H9 (cell line): ENCODE measurements at regions not wholly inside any gene's neighbourhood (a gene's known extent, or its start where the extent isn't known, plus 50 kb on each side); places are given as distances from the start of the nearest gene placed in this dataset.

Experiments
- DNase-seq: peaks from one replicate; pipeline ENCODE4 v3.0.0-alpha.2; 2017
- H2AFZ ChIP-seq: one replicate; pipeline ENCODE4 v1.6.1; 2013; ENCODE audit warnings: mild to moderate bottlenecking, low read length, control low read depth, moderate library complexity
- H2AK5ac ChIP-seq: 2 replicates; pipeline ENCODE4 v1.6.1; 2013; ENCODE audit warnings: low read length, control low read depth, mixed read lengths; ENCODE audit not compliant: insufficient read length
- H2BK120ac ChIP-seq: one replicate; pipeline ENCODE4 v1.6.1; 2013; ENCODE audit warnings: low read depth, mild to moderate bottlenecking, low read length, control low read depth, inconsistent platforms; ENCODE audit not compliant: poor library complexity, severe bottlenecking
- H2BK12ac ChIP-seq: 2 replicates; pipeline ENCODE4 v1.6.1; 2013; ENCODE audit warnings: low read length, control low read depth, mixed read lengths, low read depth; ENCODE audit not compliant: insufficient read length
- H2BK15ac ChIP-seq: 2 replicates; pipeline ENCODE4 v1.6.1; 2013; ENCODE audit warnings: low read depth, low read length, control low read depth
- H2BK20ac ChIP-seq: one replicate; pipeline ENCODE4 v1.6.1; 2013; ENCODE audit warnings: low read depth, mild to moderate bottlenecking, low read length, control low read depth, inconsistent platforms; ENCODE audit not compliant: poor library complexity, severe bottlenecking
- H2BK5ac ChIP-seq: 2 replicates; pipeline ENCODE4 v1.6.1; 2013; ENCODE audit warnings: low read length, control low read depth, mixed read lengths; ENCODE audit not compliant: insufficient read length
- H3K14ac ChIP-seq: 2 replicates; pipeline ENCODE4 v1.6.1; 2013; ENCODE audit warnings: low read length, control low read depth; ENCODE audit not compliant: insufficient read depth
- H3K18ac ChIP-seq: 2 replicates; pipeline ENCODE4 v1.6.1; 2013; ENCODE audit warnings: low read depth, mild to moderate bottlenecking, mixed read lengths, low read length, control low read depth; ENCODE audit not compliant: insufficient read length
- H3K23ac ChIP-seq: 2 replicates; pipeline ENCODE4 v1.6.1; 2013; ENCODE audit warnings: low read length, control low read depth, mixed read lengths, low read depth; ENCODE audit not compliant: insufficient read length
- H3K23me2 ChIP-seq: 2 replicates; pipeline ENCODE4 v1.6.1; 2013; ENCODE audit warnings: low read depth, mild to moderate bottlenecking, mixed read lengths, low read length, control low read depth; ENCODE audit not compliant: insufficient read length, poor library complexity, severe bottlenecking
- H3K27ac ChIP-seq: 2 replicates; pipeline ENCODE4 v1.5.1; 2013; ENCODE audit warnings: low read length, control low read depth, mixed read lengths, low read depth; ENCODE audit not compliant: insufficient read length
- H3K27me3 ChIP-seq: 2 replicates; pipeline ENCODE4 v1.6.1; 2013; ENCODE audit warnings: low read length, control low read depth, inconsistent platforms; ENCODE audit not compliant: insufficient read depth
- H3K4ac ChIP-seq: 2 replicates; pipeline ENCODE4 v1.6.1; 2013; ENCODE audit warnings: low read depth, mild to moderate bottlenecking, control low read depth, inconsistent platforms, low read length, moderate library complexity
- H3K4me1 ChIP-seq: 2 replicates; pipeline ENCODE4 v1.6.1; 2013; ENCODE audit warnings: low read length, control low read depth, inconsistent platforms; ENCODE audit not compliant: insufficient read depth
- H3K4me2 ChIP-seq: 2 replicates; pipeline ENCODE4 v1.6.1; 2013; ENCODE audit warnings: low read length, control low read depth, mixed read lengths; ENCODE audit not compliant: insufficient read length, insufficient read depth
- H3K56ac ChIP-seq: 2 replicates; pipeline ENCODE4 v1.6.1; 2013; ENCODE audit warnings: low read depth, mild to moderate bottlenecking, mixed read lengths, low read length, control low read depth; ENCODE audit not compliant: insufficient read length
- H3K79me1 ChIP-seq: 2 replicates; pipeline ENCODE4 v1.6.1; 2013; ENCODE audit warnings: low read depth, mild to moderate bottlenecking, moderate library complexity, low read length, control low read depth, inconsistent platforms; ENCODE audit not compliant: insufficient read depth, poor library complexity, severe bottlenecking
- H3K79me2 ChIP-seq: 2 replicates; pipeline ENCODE4 v1.6.1; 2013; ENCODE audit warnings: low read length, control low read depth, inconsistent platforms; ENCODE audit not compliant: insufficient read depth
- H3K9ac ChIP-seq: 2 replicates; pipeline ENCODE4 v1.6.1; 2013; ENCODE audit warnings: low read length, control low read depth, mixed read lengths; ENCODE audit not compliant: insufficient read length; ENCODE audit errors: extremely low read depth
- H3K9me3 ChIP-seq: one replicate; pipeline ENCODE4 v1.6.1; 2013; ENCODE audit warnings: low read depth, low read length, inconsistent platforms; ENCODE audit not compliant: control insufficient read depth
- H3T11ph ChIP-seq: one replicate; pipeline ENCODE4 v1.6.1; 2013; ENCODE audit warnings: mild to moderate bottlenecking, low read length, control low read depth, inconsistent platforms
- H4K20me1 ChIP-seq: one replicate; pipeline ENCODE4 v1.6.1; 2013; ENCODE audit not compliant: control insufficient read depth, insufficient read length, insufficient read depth
- H4K5ac ChIP-seq: 2 replicates; pipeline ENCODE4 v1.6.1; 2013; ENCODE audit warnings: low read depth, mild to moderate bottlenecking, mixed read lengths, low read length, control low read depth; ENCODE audit not compliant: insufficient read length
- H4K8ac ChIP-seq: replicated peaks from 2 replicates; pipeline ENCODE4 v1.6.1; 2013; ENCODE audit warnings: low read length, control low read depth, mixed read lengths, low read depth; ENCODE audit not compliant: insufficient read length
- H4K91ac ChIP-seq: 2 replicates; pipeline ENCODE4 v1.6.1; 2013; ENCODE audit warnings: low read depth, mild to moderate bottlenecking, moderate library complexity, mixed read lengths, low read length, control low read depth; ENCODE audit not compliant: insufficient read length
- H3K27ac Mint-ChIP-seq, 3 experiments: 2 replicates in 2 of 3; 3 replicates in 1 of 3; pipeline ENCODE4 v1.8.0; 2020 to 2021; ENCODE audit warnings: mixed read lengths in 3 of 3, mild to moderate bottlenecking in 1 of 3, moderate library complexity in 1 of 3
- H3K27me3 Mint-ChIP-seq: 2 replicates; pipeline ENCODE4 v1.8.0; 2021; ENCODE audit warnings: low read depth, mild to moderate bottlenecking, moderate library complexity, mixed read lengths
- H3K36me3 Mint-ChIP-seq, 3 experiments: 2 replicates in 2 of 3; 3 replicates in 1 of 3; pipeline ENCODE4 v1.8.0; 2020 to 2021; ENCODE audit warnings: low read depth in 3 of 3, mixed read lengths in 3 of 3; ENCODE audit not compliant: insufficient read depth in 1 of 3
- H3K4me1 Mint-ChIP-seq, 2 experiments: 2 replicates each; pipeline ENCODE4 v1.8.0; 2020; ENCODE audit warnings: mixed read lengths in 2 of 2
- H3K4me3 Mint-ChIP-seq, 2 experiments: 2 replicates in 1 of 2; 3 replicates in 1 of 2; pipeline ENCODE4 v1.8.0; 2020 to 2021; ENCODE audit warnings: mild to moderate bottlenecking in 2 of 2, mixed read lengths in 2 of 2, moderate library complexity in 1 of 2
- H3K9me3 Mint-ChIP-seq, 2 experiments: 2 replicates in 1 of 2; 3 replicates in 1 of 2; pipeline ENCODE4 v1.8.0; 2020; ENCODE audit warnings: mild to moderate bottlenecking in 2 of 2, mixed read lengths in 2 of 2, moderate library complexity in 1 of 2
- CTCF ChIP-seq: fragments of 200-600 bp; sonication (generic); conservative IDR thresholded peaks from 3 replicates; pipeline ENCODE4 v1.8.0; 2021; ENCODE audit warnings: antibody characterized with exemption, mild to moderate bottlenecking
- WGBS: extraction: QIAGEN DNeasy Blood & Tissue Kit; methylation state at CpG from one replicate; pipeline ENCODE4 v1.1.7; 2013; ENCODE audit warnings: missing lambda C conversion rate, low lambda C conversion rate, mixed read lengths; ENCODE audit not compliant: insufficient read length; ENCODE audit errors: extremely low coverage; 5-methylcytosine and 5-hydroxymethylcytosine counted together

GRCh38 chrX:6946168-6946567, 201.3 kb upstream of the STS start:
- H3K27ac Mint-ChIP-seq = no peak overlapping the region

More at GRCh38 chrX:6946168-6946567, 201.3 kb upstream of the STS start:
- Histone ChIP-seq H4K91ac (no peak overlapping the region), H3K27ac (no peak overlapping the region), H3K4me1 (no peaks in the 10 kb centered on the region), H3K4me2 (no peak overlapping the region), H3K9me3 (no peaks in the 10 kb centered on the region), H4K8ac (no peak overlapping the region), H2AK5ac (no peak overlapping the region), H3K14ac (no peak overlapping the region), H2BK120ac (no peak overlapping the region), H3K4ac (no peak overlapping the region), H2AFZ (no peak overlapping the region), H2BK12ac (no peak overlapping the region), H4K5ac (no peak overlapping the region), H3T11ph (no peak overlapping the region), H3K27me3 (no peaks in the 10 kb centered on the region), H3K18ac (no peak overlapping the region), H2BK5ac (no peak overlapping the region), H4K20me1 (no peaks in the 10 kb centered on the region), H3K79me2 (no peaks in the 10 kb centered on the region), H3K23ac (no peak overlapping the region), H3K23me2 (no peaks in the 10 kb centered on the region), H2BK15ac (no peak overlapping the region), H2BK20ac (no peak overlapping the region), H3K56ac (no peak overlapping the region), H3K79me1 (no peaks in the 10 kb centered on the region), H3K9ac (no peak overlapping the region)
- DNase-seq = no peak
- H3K4me3 Mint-ChIP-seq = no peak overlapping the region
- H3K36me3 Mint-ChIP-seq = peaks cover 9 to 29% (median 12%) of the 10 kb centered on the region in 3 experiments; a peak in 6 of 7 replicates
- H3K4me1 Mint-ChIP-seq = no peaks in the 10 kb centered on the region
- H3K9me3 Mint-ChIP-seq = peaks cover 7 to 10% of the 10 kb centered on the region in 2 experiments
- no peaks in the 10 kb centered on the region for H3K27me3 Mint-ChIP-seq
- no peak for TF ChIP-seq CTCF
- WGBS = no CpG with 5 or more reads among the region's 3 CpGs
